B cell (primary cell): ENCODE measurements at regions not wholly inside any gene's neighbourhood (a gene's known extent, or its start where the extent isn't known, plus 50 kb on each side); places are given as distances from the start of the nearest gene placed in this dataset.

Experiments
- ATAC-seq: fragments of 200-7000 bp; cut with Tn5 transposase; one replicate; pipeline ENCODE4 v1.10.0; 2021; ENCODE audit warnings: low read depth, mild to moderate bottlenecking, moderate number of reproducible peaks, moderate library complexity
- CTCF ChIA-PET: fragments of 350-600 bp; sonication (Branson Sonifier 250); formaldehyde crosslinking; loops from one replicate; lab custom pipeline; 2021; ENCODE audit warnings: antibody characterized with exemption, inconsistent platforms; lab: Charles Lee
- POLR2A ChIA-PET: fragments of 350-600 bp; sonication (Branson Sonifier 250); formaldehyde crosslinking; loops from one replicate; lab custom pipeline; 2021; ENCODE audit warnings: antibody characterized with exemption; lab: Charles Lee
- DNase-seq: peaks from one replicate; pipeline ENCODE4 v3.0.0; 2013
- H2AFZ ChIP-seq: 2 replicates; pipeline ENCODE4 v1.6.1; 2012; ENCODE audit warnings: mild to moderate bottlenecking, low read depth, low read length; ENCODE audit not compliant: insufficient read depth, poor library complexity, severe bottlenecking
- H3K27ac ChIP-seq, 2 donors: 1 replicate in 1 of 2; 2 replicates in 1 of 2; pipeline ENCODE4 v1.5.1; 2012 to 2013; ENCODE audit warnings: low read length in 2 of 2, mild to moderate bottlenecking in 2 of 2, moderate library complexity in 1 of 2
- H3K27me3 ChIP-seq, 4 experiments: fragments of 200-600 bp in 1 of 4; sonication (generic) in 1 of 4; replicated peaks in 1 of 4; 1 replicate in 2 of 4; 2 replicates in 2 of 4; pipeline versions ENCODE4 v1.6.1 to v1.7.0; 2013 to 2016; ENCODE audit warnings: low read length in 3 of 4, mild to moderate bottlenecking in 2 of 4, mixed read lengths in 1 of 4, moderate library complexity in 1 of 4; ENCODE audit not compliant: insufficient read depth in 4 of 4, control insufficient read depth in 3 of 4; ENCODE audit errors: control extremely low read depth in 1 of 4
- H3K36me3 ChIP-seq, 2 experiments: replicated peaks in 1 of 2; 1 replicate in 1 of 2; 2 replicates in 1 of 2; pipeline versions ENCODE4 v1.6.1 to v1.7.1; 2013; ENCODE audit warnings: low read length in 1 of 2; ENCODE audit not compliant: insufficient read depth in 2 of 2, control insufficient read depth in 1 of 2; ENCODE audit errors: control extremely low read depth in 1 of 2, extremely low read depth in 1 of 2
- H3K4me1 ChIP-seq, 2 donors: fragments of 200-600 bp in 1 of 2; sonication (generic) in 1 of 2; 1 replicate in 1 of 2; 2 replicates in 1 of 2; pipeline versions ENCODE4 v1.5.1 to v1.6.1; 2013 to 2017; ENCODE audit warnings: low read length in 2 of 2; ENCODE audit not compliant: control insufficient read depth in 2 of 2, insufficient read depth in 2 of 2
- H3K4me2 ChIP-seq: replicated peaks from 2 replicates; pipeline ENCODE3; 2012; ENCODE audit warnings: mild to moderate bottlenecking, low read depth, low read length; ENCODE audit not compliant: poor library complexity, severe bottlenecking
- H3K4me3 ChIP-seq, 5 experiments: fragments of 200-600 bp in 1 of 5; sonication (generic) in 1 of 5; 1 replicate in 3 of 5; 2 replicates in 2 of 5; pipeline versions ENCODE4 v1.5.1 to v1.7.0; 2011 to 2016; ENCODE audit warnings: low read length in 4 of 5, mild to moderate bottlenecking in 4 of 5, low read depth in 2 of 5, control low read depth in 1 of 5, moderate library complexity in 1 of 5; ENCODE audit not compliant: insufficient read depth in 1 of 5; ENCODE audit errors: control extremely low read depth in 1 of 5, extremely low read depth in 1 of 5
- H3K79me2 ChIP-seq: fragments of 200-600 bp; sonication (generic); one replicate; pipeline ENCODE4 v1.6.0; 2016; ENCODE audit warnings: low read length; ENCODE audit not compliant: control insufficient read depth, insufficient read depth
- H3K9ac ChIP-seq: fragments of 200-600 bp; sonication (generic); 2 replicates; pipeline ENCODE4 v1.6.1; 2017; ENCODE audit warnings: mild to moderate bottlenecking, low read length, moderate library complexity
- H3K9me3 ChIP-seq, 3 donors: one replicate each; pipeline versions ENCODE4 v1.6.1 to v1.7.1; 2013; ENCODE audit warnings: low read length in 2 of 3; ENCODE audit not compliant: control insufficient read depth in 2 of 3, insufficient read depth in 1 of 3; ENCODE audit errors: control extremely low read depth in 1 of 3
- H4K20me1 ChIP-seq: 2 replicates; pipeline ENCODE4 v1.6.0; 2012; ENCODE audit warnings: mild to moderate bottlenecking, low read length; ENCODE audit not compliant: insufficient read depth, control insufficient read depth, poor library complexity, severe bottlenecking
- H3K27ac Mint-ChIP-seq: one replicate; pipeline ENCODE4 v1.8.0; 2021; ENCODE audit warnings: mixed read lengths
- H3K27me3 Mint-ChIP-seq: one replicate; pipeline ENCODE4 v1.8.0; 2021; ENCODE audit warnings: mixed read lengths
- H3K4me1 Mint-ChIP-seq: one replicate; pipeline ENCODE4 v1.8.0; 2021; ENCODE audit warnings: mixed read lengths
- H3K4me3 Mint-ChIP-seq: one replicate; pipeline ENCODE4 v1.8.0; 2021; ENCODE audit warnings: mixed read lengths
- H3K9me3 Mint-ChIP-seq: one replicate; pipeline ENCODE4 v1.8.0; 2022; ENCODE audit warnings: mixed read lengths; ENCODE audit not compliant: insufficient read depth
- CTCF ChIP-seq: fragments of 200-600 bp; IDR thresholded peaks from one replicate; pipeline ENCODE4 v1.8.0; 2022; ENCODE audit warnings: antibody characterized with exemption, mild to moderate bottlenecking
- EZH2 ChIP-seq: IDR thresholded peaks from 2 replicates; pipeline ENCODE4 v1.6.1; 2012; ENCODE audit warnings: borderline replicate concordance, low read depth, mild to moderate bottlenecking, moderate library complexity, low read length; ENCODE audit not compliant: insufficient read depth, poor library complexity, severe bottlenecking
- WGBS: methylation state at CpG from one replicate; pipeline ENCODE4 v1.1.5; 2013; ENCODE audit warnings: missing lambda C conversion rate; ENCODE audit not compliant: insufficient coverage; 5-methylcytosine and 5-hydroxymethylcytosine counted together
- intact Hi-C: fragments of 100-400 bp; cut with micrococcal nuclease; formaldehyde crosslinking; loops from one replicate; pipeline ENCODE4 v1.10.0; 2022

GRCh38 chr2:219907011-219907365 lies 279.6 kb downstream of the SLC4A3 start:
- ATAC-seq (no peak), DNase-seq (no peak)
- Mint-ChIP-seq H3K4me3 (no peak overlapping the region), H3K9me3 (no peaks in the 10 kb centered on the region), H3K4me1 (no peaks in the 10 kb centered on the region), H3K27ac (no peak overlapping the region), H3K27me3 (no peaks in the 10 kb centered on the region)
- Histone ChIP-seq H3K36me3 (no peaks in the 10 kb centered on the region), H3K9ac (no peak overlapping the region), H3K27me3 (no peaks in the 10 kb centered on the region), H3K79me2 (no peaks in the 10 kb centered on the region), H3K4me3 (no peak overlapping the region), H3K4me2 (no peak overlapping the region), H4K20me1 (no peaks in the 10 kb centered on the region), H3K9me3 (peaks cover 0 to 11% (median 0%) of the 10 kb centered on the region in 3 donors), H2AFZ (no peak overlapping the region), H3K4me1 (no peaks in the 10 kb centered on the region), H3K27ac (no peak overlapping the region)
- CTCF ChIA-PET: no interaction called here
- POLR2A ChIA-PET: no interaction called here
- intact Hi-C loops: no loop called here
- 87% methylated on average over 3 of the region's 4 CpGs for WGBS
- TF ChIP-seq EZH2: no peak
- no peak for TF ChIP-seq CTCF

GRCh38 chr2:219908538-219908937 lies 281.1 kb downstream of the SLC4A3 start:
- no peaks in the 10 kb centered on the region for H4K20me1 ChIP-seq
- no peaks in the 10 kb centered on the region for H3K36me3 ChIP-seq
- Mint-ChIP-seq H3K27me3 (no peaks in the 10 kb centered on the region), H3K4me3 (no peak overlapping the region), H3K4me1 (no peaks in the 10 kb centered on the region), H3K9me3 (no peaks in the 10 kb centered on the region), H3K27ac (no peak overlapping the region)
- POLR2A ChIA-PET: no interaction called here
- TF ChIP-seq CTCF: no peak
- no peak for TF ChIP-seq EZH2
- no peak for ATAC-seq
- H3K27me3 ChIP-seq: no peaks in the 10 kb centered on the region
- no peak overlapping the region for H3K9ac ChIP-seq
- H3K4me1 ChIP-seq: no peaks in the 10 kb centered on the region
- H2AFZ ChIP-seq: no peak overlapping the region
- H3K4me3 ChIP-seq: no peak overlapping the region
- WGBS: 100% methylated on average over 2 of the region's 2 CpGs
- intact Hi-C loops: no loop called here
- no peaks in the 10 kb centered on the region for H3K79me2 ChIP-seq
- CTCF ChIA-PET: no interaction called here
- no peak overlapping the region for H3K27ac ChIP-seq
- no peak for DNase-seq
- H3K9me3 ChIP-seq: peaks cover 0 to 8% (median 0%) of the 10 kb centered on the region in 3 donors
- H3K4me2 ChIP-seq: no peak overlapping the region
